ENCODE measurements at regions not wholly inside any gene's neighbourhood (a gene's known extent, or its start where the extent isn't known, plus 50 kb on each side); places are given as distances from the start of the nearest gene placed in this dataset.

- Histone ChIP-seq H3K4me3 (no peak overlapping the region), H3K27me3 (replicated peaks) (no peaks in the 10 kb centered on the region), H3K27ac (no peak overlapping the region), H3K9me3 (replicated peaks) (no peaks in the 10 kb centered on the region), H3K36me3 (no peaks in the 10 kb centered on the region), H3K4me1 (replicated peaks) (no peaks in the 10 kb centered on the region)
- DNase-seq (ENCODE audit: low read depth in 1 of 2, low spot score in 2 of 2): no peak
Observed at GRCh38 chrX:109940411-109940810, 62.5 kb upstream of the TMEM164 start.

GRCh38 chrX:109943092-109943739 is 59.7 kb upstream of the TMEM164 start:
- H3K9me3 ChIP-seq (replicated peaks): no peaks in the 10 kb centered on the region
- DNase-seq (ENCODE audit: low read depth in 1 of 2, low spot score in 2 of 2): no peak

GRCh38 chrX:109943740-109944092 is 59.2 kb upstream of the TMEM164 start:
- Histone ChIP-seq H3K36me3 (no peaks in the 10 kb centered on the region), H3K4me3 (no peak overlapping the region), H3K27me3 (replicated peaks) (no peaks in the 10 kb centered on the region), H3K27ac (no peak overlapping the region), H3K4me1 (replicated peaks) (no peaks in the 10 kb centered on the region), H3K9me3 (replicated peaks) (no peaks in the 10 kb centered on the region)
- DNase-seq (ENCODE audit: low read depth in 1 of 2, low spot score in 2 of 2): no peak

More at GRCh38 chrX:109943092-109943739, 59.7 kb upstream of the TMEM164 start:
- H3K36me3 ChIP-seq: no peaks in the 10 kb centered on the region
- H3K27ac ChIP-seq: no peak overlapping the region
- no peak overlapping the region for H3K4me3 ChIP-seq
- no peaks in the 10 kb centered on the region for H3K27me3 ChIP-seq (replicated peaks)
- no peaks in the 10 kb centered on the region for H3K4me1 ChIP-seq (replicated peaks)

GRCh38 chrX:109952050-109952449 is 50.9 kb upstream of the TMEM164 start:
- no peak overlapping the region for H3K4me3 ChIP-seq
- no peaks in the 10 kb centered on the region for H3K36me3 ChIP-seq
- no peak for DNase-seq (ENCODE audit: low read depth in 1 of 2, low spot score in 2 of 2)
- no peaks in the 10 kb centered on the region for H3K9me3 ChIP-seq (replicated peaks)
- H3K27me3 ChIP-seq (replicated peaks): no peaks in the 10 kb centered on the region
- H3K4me1 ChIP-seq (replicated peaks): no peaks in the 10 kb centered on the region
- no peak overlapping the region for H3K27ac ChIP-seq

- no peaks in the 10 kb centered on the region for H3K9me3 ChIP-seq (replicated peaks)
- DNase-seq (ENCODE audit: low read depth in 1 of 2, low spot score in 2 of 2): no peak
- H3K4me3 ChIP-seq: no peak overlapping the region
- no peak overlapping the region for H3K27ac ChIP-seq
- no peaks in the 10 kb centered on the region for H3K27me3 ChIP-seq (replicated peaks)
- H3K36me3 ChIP-seq: no peaks in the 10 kb centered on the region
- no peaks in the 10 kb centered on the region for H3K4me1 ChIP-seq (replicated peaks)
Observed at GRCh38 chrX:109952985-109953905, 49.7 kb upstream of the TMEM164 start.

All from SJSA1 (cell line).